GM23248 (cell line): ENCODE measurements at regions not wholly inside any gene's neighbourhood (a gene's known extent, or its start where the extent isn't known, plus 50 kb on each side); places are given as distances from the start of the nearest gene placed in this dataset.

Experiments
- EZH2 ChIP-seq: fragments of 200-600 bp; sonication (generic); IDR thresholded peaks from 2 replicates; pipeline ENCODE4 v1.6.1; 2018; ENCODE audit warnings: antibody characterized with exemption, mild to moderate bottlenecking; ENCODE audit not compliant: insufficient read depth, poor library complexity, severe bottlenecking
- EZH2phosphoT487 ChIP-seq: fragments of 200-600 bp; sonication (generic); IDR thresholded peaks from 2 replicates; pipeline ENCODE4 v1.6.1; 2018; ENCODE audit warnings: antibody characterized with exemption, moderate library complexity, mild to moderate bottlenecking, low read depth; ENCODE audit not compliant: insufficient read depth

DNA sequence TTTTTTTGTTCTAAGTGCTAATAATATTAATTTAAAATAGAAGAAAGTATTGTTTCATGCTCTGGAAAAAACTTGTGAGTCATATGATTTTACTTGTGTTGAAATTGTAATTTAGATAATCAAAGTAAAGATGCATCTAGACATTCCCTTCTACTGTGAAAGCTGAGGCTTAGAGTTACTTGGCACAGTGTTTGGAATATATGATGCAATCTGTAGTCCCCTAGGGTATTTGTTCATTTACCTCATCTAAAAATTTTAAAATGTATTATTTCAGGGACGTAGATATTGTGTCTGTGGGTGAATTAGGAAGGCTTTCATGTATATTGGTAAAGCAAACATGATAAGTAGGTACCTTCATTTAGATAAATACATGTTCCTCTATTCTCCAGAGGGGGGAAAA lies 793.5 kb upstream of the CNTN5 start:
- no peak for TF ChIP-seq EZH2
- no peak for TF ChIP-seq EZH2phosphoT487
